RWPE2 (cell line): ENCODE measurements at regions not wholly inside any gene's neighbourhood (a gene's known extent, or its start where the extent isn't known, plus 50 kb on each side); places are given as distances from the start of the nearest gene placed in this dataset.

ENCODE experiments used
- ATAC-seq: fragments of 200-7000 bp; cut with Tn5 transposase; 3 replicates; pipeline ENCODE4 v1.9.1; 2021; ENCODE audit warnings: low read depth
- DNase-seq: peaks from one replicate; pipeline ENCODE4 v3.0.0-alpha.2; 2020; ENCODE audit warnings: low spot score
- H3K27ac ChIP-seq: fragments of 450-650 bp; 2 replicates; pipeline ENCODE4 v1.5.1; 2017; ENCODE audit warnings: mild to moderate bottlenecking; ENCODE audit not compliant: poor library complexity, severe bottlenecking
- H3K27me3 ChIP-seq: fragments of 250-450 bp; sonication (Bioruptor Pico); 2 replicates; pipeline ENCODE4 v1.5.1; 2021; ENCODE audit warnings: mild to moderate bottlenecking, moderate library complexity; ENCODE audit not compliant: insufficient read depth, poor library complexity, severe bottlenecking
- H3K36me3 ChIP-seq: fragments of 250-450 bp; sonication (Bioruptor Pico); 2 replicates; pipeline ENCODE4 v1.5.1; 2020; ENCODE audit warnings: low read depth, mild to moderate bottlenecking, moderate library complexity
- H3K4me1 ChIP-seq: fragments of 250-450 bp; sonication (Bioruptor Pico); 2 replicates; pipeline ENCODE4 v1.5.1; 2021; ENCODE audit warnings: mild to moderate bottlenecking, moderate library complexity; ENCODE audit not compliant: insufficient read depth, poor library complexity, severe bottlenecking
- H3K4me3 ChIP-seq: fragments of 250-450 bp; sonication (Bioruptor Pico); 2 replicates; pipeline ENCODE4 v1.5.1; 2021; ENCODE audit warnings: mild to moderate bottlenecking, moderate library complexity; ENCODE audit not compliant: severe bottlenecking
- H3K9me3 ChIP-seq: fragments of 250-450 bp; sonication (Bioruptor Pico); 2 replicates; pipeline ENCODE4 v1.5.1; 2021; ENCODE audit warnings: mild to moderate bottlenecking, moderate library complexity; ENCODE audit not compliant: severe bottlenecking
- CTCF ChIP-seq: fragments of 450-650 bp; IDR thresholded peaks from one replicate; pipeline ENCODE4 v1.5.1; 2017; ENCODE audit warnings: mild to moderate bottlenecking, moderate library complexity; ENCODE audit not compliant: poor library complexity, severe bottlenecking

DNA sequence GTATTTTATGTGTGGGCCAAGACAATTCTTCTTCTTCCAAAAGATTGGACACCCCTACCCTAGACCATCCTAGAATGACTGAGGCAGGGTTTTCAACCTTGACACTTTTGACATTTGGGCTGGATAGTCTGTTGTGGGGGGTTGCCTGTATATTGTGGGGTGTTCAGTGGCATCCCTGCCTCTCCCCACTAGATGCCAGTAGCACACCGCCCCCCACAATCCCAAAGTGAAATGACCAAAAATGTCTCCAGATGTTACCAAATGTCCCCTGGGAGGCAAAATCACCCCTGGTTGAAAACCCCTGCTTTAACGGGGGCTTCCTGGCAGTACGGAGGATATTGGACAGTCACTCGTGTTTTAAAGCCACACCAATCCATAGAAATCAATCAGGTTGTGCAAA is 219.6 kb downstream of the PHETA1 start:
- Histone ChIP-seq H3K27ac (no peak overlapping the region), H3K9me3 (no peaks in the 10 kb centered on the region), H3K27me3 (no peaks in the 10 kb centered on the region), H3K4me3 (no peak overlapping the region), H3K4me1 (no peaks in the 10 kb centered on the region), H3K36me3 (no peaks in the 10 kb centered on the region)
- ATAC-seq: no peak
- no peak for TF ChIP-seq CTCF
- no peak for DNase-seq

- no peak for TF ChIP-seq CTCF
- no peak for ATAC-seq
- no peaks in the 10 kb centered on the region for H3K4me1 ChIP-seq
Measured at GRCh38 chr12:111148005-111148404, 220.9 kb downstream of the PHETA1 start.

DNA sequence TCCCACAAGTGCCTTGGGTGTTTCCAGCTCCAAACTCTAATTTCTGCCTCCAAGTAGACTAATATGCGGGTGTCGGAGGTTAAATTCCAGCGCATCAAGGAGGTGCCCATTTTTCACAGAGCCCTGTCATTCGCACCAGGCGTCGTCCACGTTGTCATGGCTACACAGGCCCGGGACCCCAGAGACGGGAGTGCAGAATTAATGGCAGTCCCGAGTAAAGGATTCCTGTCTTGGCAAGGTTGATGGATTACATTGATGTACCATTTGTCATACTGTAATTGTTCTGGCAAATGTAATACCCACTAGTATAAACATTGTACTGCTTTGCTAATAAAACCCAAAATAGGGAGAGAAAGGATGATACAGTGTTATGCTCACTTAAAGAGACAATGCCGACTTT is 222.9 kb upstream of the MYL2 start:
- no peaks in the 10 kb centered on the region for H3K27me3 ChIP-seq
- no peak overlapping the region for H3K27ac ChIP-seq
- H3K36me3 ChIP-seq: no peaks in the 10 kb centered on the region
- no peak overlapping the region for H3K4me3 ChIP-seq
- DNase-seq (no peak), ATAC-seq (no peak)
- H3K9me3 ChIP-seq: no peaks in the 10 kb centered on the region
- no peaks in the 10 kb centered on the region for H3K4me1 ChIP-seq
- TF ChIP-seq CTCF: no peak

More at GRCh38 chr12:111148005-111148404, 220.9 kb downstream of the PHETA1 start:
- Histone ChIP-seq H3K9me3 (no peaks in the 10 kb centered on the region), H3K36me3 (no peaks in the 10 kb centered on the region), H3K4me3 (no peak overlapping the region), H3K27me3 (no peaks in the 10 kb centered on the region), H3K27ac (no peak overlapping the region)
- no peak for DNase-seq

- ATAC-seq (no peak), DNase-seq (no peak)
- Histone ChIP-seq H3K27me3 (no peaks in the 10 kb centered on the region), H3K4me3 (no peak overlapping the region), H3K4me1 (no peaks in the 10 kb centered on the region), H3K9me3 (no peaks in the 10 kb centered on the region), H3K27ac (no peak overlapping the region), H3K36me3 (no peaks in the 10 kb centered on the region)
- no peak for TF ChIP-seq CTCF
Measured at GRCh38 chr12:111141205-111141604, 220.8 kb upstream of the MYL2 start.

GRCh38 chr12:111138016-111138415 is 217.6 kb upstream of the MYL2 start:
- Histone ChIP-seq H3K4me1 (no peaks in the 10 kb centered on the region), H3K27ac (no peak overlapping the region)

More at GRCh38 chr12:111138016-111138415, 217.6 kb upstream of the MYL2 start:
- ATAC-seq (no peak), DNase-seq (no peak)
- H3K36me3 ChIP-seq: no peaks in the 10 kb centered on the region
- H3K4me3 ChIP-seq: no peak overlapping the region
- no peaks in the 10 kb centered on the region for H3K27me3 ChIP-seq
- no peak for TF ChIP-seq CTCF
- no peaks in the 10 kb centered on the region for H3K9me3 ChIP-seq
